ENCODE measurements at regions not wholly inside any gene's neighbourhood (a gene's known extent, or its start where the extent isn't known, plus 50 kb on each side); places are given as distances from the start of the nearest gene placed in this dataset.
A peak's percentile ranks its signal among the peaks of the same experiment; 100 is the strongest.
"Not testable (repeated sequence)": the region's sequence is repeated elsewhere in the genome, so short reads cannot be mapped to it uniquely, and the experiment has no call there.

DNA sequence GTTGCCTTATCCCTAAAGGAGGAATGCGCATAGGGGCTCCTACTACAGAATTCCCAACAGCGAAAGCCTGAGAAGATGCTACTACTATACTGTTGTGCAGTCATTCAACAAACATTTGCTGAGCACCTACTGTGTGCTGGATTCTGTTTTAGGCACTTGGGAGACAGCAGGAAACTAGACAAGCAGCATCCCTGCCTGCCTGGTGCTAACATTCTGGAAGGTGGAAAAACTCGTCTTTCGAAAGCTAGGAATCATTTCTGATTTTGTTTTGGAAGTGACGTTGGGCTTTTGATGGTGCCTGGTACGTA is 131.5 kb upstream of the NCOR2 start:
- peaks cover 23% of the 10 kb centered on the region for H3K27me3 Mint-ChIP-seq (ENCODE audit: low read depth)
- H3K27ac Mint-ChIP-seq, result no peak overlapping the region
- no peak overlapping the region for H3K4me3 Mint-ChIP-seq
- H3K4me1 Mint-ChIP-seq (ENCODE audit: low read depth), result peaks cover 7% of the 10 kb centered on the region
- H3K9me3 Mint-ChIP-seq, result no peaks in the 10 kb centered on the region
- DNase-seq (ENCODE audit: low spot score), result no peak
- no peaks in the 10 kb centered on the region for H3K36me3 Mint-ChIP-seq (ENCODE audit: low read depth)

DNA sequence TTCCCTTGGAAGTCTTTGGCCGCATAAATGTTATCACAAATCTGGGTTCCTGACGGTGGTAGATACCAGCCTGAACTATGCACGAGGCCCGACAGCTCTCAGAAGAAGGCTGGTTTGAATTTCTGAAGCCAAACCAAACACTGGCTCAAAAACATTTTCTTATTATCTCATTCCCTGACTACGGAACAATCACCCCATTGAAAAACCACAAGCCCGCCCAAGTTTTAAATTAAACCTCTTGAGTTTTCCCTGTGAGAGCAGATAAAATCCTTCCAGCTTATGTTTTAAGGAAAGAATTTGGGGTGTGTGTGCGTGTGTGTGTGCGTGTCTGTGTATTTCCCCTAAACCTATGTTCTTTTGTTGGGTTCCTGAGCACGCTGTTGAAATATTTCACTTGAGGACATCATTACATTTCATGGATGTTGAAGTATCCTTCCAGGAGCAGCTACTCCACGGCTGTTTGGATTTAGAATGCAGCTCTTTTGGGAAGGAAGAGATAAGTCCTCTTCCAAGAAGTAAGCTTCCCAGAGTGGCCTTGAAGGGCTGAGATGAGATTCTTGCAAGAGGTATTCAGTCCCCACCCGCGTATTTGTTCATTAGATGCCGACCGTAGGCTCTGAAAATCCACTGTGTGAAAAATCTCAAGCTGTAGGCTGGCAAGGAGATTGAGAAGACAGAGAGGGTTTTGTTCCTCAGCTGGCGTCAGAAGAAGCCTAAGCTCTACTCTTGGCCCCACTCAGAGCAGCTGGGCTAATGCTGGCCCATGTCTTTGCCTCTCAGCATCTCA is 131.0 kb upstream of the NCOR2 start:
- no peak for DNase-seq (ENCODE audit: low spot score)
- no peaks in the 10 kb centered on the region for H3K36me3 Mint-ChIP-seq (ENCODE audit: low read depth)
- peaks cover 23% of the 10 kb centered on the region for H3K27me3 Mint-ChIP-seq (ENCODE audit: low read depth)
- H3K27ac Mint-ChIP-seq, result no peak overlapping the region
- H3K9me3 Mint-ChIP-seq, result no peaks in the 10 kb centered on the region
- H3K4me1 Mint-ChIP-seq (ENCODE audit: low read depth), result peaks cover 7% of the 10 kb centered on the region
- H3K4me3 Mint-ChIP-seq, result no peak overlapping the region

DNA sequence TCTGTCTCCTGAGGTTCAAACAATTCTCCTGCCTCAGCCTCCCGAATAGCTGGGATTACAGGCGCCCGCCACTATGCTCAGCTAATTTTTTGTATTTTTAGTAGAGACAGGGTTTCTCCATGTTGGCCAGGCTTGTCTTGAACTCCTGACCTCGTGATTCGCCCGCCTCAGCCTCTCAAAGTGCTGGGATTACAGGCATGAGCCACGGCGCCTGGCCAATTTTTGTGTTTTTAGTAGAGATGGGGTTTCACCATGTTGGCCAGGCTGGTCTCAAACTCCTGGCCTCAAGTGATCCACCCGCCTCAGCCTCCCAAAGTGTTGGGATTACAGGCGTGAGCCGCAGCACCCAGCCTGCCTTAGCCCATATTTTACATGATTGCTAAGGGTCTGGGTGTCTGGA is 130.3 kb upstream of the NCOR2 start:
- H3K4me1 Mint-ChIP-seq (ENCODE audit: low read depth); H3K27ac Mint-ChIP-seq; H3K4me3 Mint-ChIP-seq; H3K9me3 Mint-ChIP-seq; DNase-seq (ENCODE audit: low spot score); H3K36me3 Mint-ChIP-seq (ENCODE audit: low read depth): not testable (repeated sequence)
- H3K27me3 Mint-ChIP-seq (ENCODE audit: low read depth), result peaks cover 22% of the 10 kb centered on the region

DNA sequence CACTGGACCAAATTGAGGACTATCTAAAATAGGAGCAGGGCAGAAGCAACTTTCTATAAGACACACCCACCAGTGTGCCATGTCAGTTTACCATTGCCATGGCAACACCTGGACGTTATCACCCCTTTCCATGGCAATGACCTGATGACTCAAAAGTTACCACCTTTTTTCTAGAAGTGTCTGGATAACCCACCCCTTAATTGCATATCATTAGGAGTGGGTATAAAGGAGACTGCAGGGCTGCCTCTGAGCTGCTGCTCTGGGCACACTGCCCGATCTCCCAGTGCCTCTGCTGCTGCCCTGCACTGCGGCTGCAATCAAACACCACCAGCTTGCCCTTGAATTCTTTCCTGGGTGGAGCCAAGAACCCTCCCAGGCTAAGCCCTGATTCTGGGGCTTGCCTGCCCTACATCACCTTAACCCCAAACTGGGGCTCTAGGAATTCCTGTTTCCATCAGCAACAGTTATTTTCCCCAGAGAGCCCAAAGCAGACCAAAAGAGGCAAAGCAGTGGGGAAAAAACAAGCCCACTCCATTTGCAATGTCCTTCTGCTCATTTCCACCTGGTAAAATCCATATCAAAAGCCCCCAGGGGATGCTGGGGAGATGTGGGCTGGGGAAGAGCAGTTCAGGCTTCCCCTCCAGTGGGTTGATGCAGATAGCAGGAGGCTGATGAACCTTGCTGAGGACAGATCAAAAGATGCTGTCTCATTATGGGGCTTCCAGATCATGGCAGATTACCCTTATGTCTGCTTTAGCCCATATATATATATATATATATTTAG is 129.5 kb upstream of the NCOR2 start:
- no peak for DNase-seq (ENCODE audit: low spot score)
- Mint-ChIP-seq H3K27me3 (ENCODE audit: low read depth) (peaks cover 19% of the 10 kb centered on the region), H3K9me3 (peaks cover 6% of the 10 kb centered on the region), H3K4me1 (ENCODE audit: low read depth) (peaks cover 7% of the 10 kb centered on the region), H3K27ac (no peak overlapping the region), H3K36me3 (ENCODE audit: low read depth) (no peaks in the 10 kb centered on the region), H3K4me3 (no peak overlapping the region)

DNA sequence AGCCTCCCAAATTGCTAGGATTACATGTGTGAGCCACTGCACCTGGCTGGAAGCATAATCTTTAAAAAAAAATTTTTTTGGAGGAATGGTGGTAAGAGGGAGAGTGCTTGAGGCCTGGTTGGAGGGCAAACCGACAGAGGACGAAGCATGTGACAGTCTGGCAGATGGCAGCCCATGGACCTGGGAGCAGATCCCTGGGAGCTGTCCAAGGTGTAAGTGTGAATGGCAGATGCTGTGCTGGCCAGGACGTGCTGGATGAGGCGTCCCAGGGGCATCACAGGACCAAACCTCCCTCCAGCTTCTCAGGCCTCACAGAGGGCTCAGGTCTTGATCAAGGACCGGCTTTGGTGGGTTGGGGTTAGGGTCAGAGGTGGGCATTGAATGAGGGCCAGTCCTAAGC is 128.4 kb upstream of the NCOR2 start:
- no peak for DNase-seq (ENCODE audit: low spot score)
- Mint-ChIP-seq H3K4me1 (ENCODE audit: low read depth) (peaks cover 7% of the 10 kb centered on the region), H3K36me3 (ENCODE audit: low read depth) (no peaks in the 10 kb centered on the region), H3K9me3 (peaks cover 7% of the 10 kb centered on the region), H3K27me3 (ENCODE audit: low read depth) (peaks cover 19% of the 10 kb centered on the region), H3K27ac (no peak overlapping the region), H3K4me3 (no peak overlapping the region)

DNA sequence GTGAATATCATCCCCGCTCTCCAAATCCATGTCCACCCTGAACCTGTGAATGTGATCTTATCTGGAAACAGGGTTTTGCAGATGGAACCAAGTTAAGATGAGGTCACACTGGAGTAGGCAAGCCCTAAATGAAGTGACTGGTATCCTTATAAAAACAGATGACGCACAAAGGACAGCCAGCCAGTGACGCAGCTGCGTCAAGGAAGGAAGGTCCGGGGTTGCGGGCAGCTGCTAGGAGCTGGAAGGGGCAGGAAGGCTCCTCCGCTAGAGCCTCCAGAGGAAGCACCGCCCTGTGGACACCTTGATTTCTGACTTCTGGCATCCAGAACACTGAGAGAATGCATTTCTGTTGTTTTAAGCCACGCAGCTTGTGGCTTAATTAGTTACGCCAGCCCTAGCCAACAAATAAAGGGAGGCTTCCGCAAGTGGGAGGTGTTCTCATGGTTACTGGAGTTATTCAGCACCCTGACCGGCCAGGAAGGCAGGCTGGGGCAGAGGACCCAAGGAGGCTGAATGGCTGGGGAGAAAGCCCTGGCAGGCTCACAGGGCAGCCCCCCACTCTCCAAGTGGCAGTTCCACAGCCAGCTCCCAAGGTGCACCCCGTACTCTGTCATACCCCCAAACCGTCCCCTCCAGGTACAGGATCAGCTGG is 127.6 kb upstream of the NCOR2 start:
- peaks cover 7% of the 10 kb centered on the region for H3K9me3 Mint-ChIP-seq
- no peak overlapping the region for H3K27ac Mint-ChIP-seq
- H3K27me3 Mint-ChIP-seq (ENCODE audit: low read depth), result peaks cover 16% of the 10 kb centered on the region
- DNase-seq (ENCODE audit: low spot score), result no peak
- H3K36me3 Mint-ChIP-seq (ENCODE audit: low read depth), result no peaks in the 10 kb centered on the region
- H3K4me1 Mint-ChIP-seq (ENCODE audit: low read depth), result peaks cover 7% of the 10 kb centered on the region
- no peak overlapping the region for H3K4me3 Mint-ChIP-seq

DNA sequence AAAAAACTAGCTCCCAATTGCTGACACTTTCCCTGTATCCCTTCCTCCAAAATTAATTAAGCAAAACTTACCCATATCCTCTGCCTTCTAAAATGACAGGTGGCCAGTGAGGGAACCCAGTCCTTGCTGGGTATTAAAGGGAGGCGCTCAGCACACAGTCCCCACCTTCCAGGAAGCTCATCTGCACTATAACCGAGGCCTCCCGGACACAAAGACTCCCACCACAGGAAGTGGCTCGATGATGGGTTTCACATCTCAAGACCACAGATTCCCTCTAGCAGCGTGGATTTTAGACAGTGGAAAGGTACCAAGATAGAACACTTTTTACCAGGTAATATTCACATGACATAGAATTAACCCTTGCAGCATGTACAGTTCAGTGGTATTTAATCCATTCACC is 126.8 kb upstream of the NCOR2 start:
- Mint-ChIP-seq H3K36me3 (ENCODE audit: low read depth) (no peaks in the 10 kb centered on the region), H3K27me3 (ENCODE audit: low read depth) (peaks cover 12% of the 10 kb centered on the region), H3K27ac (no peak overlapping the region), H3K9me3 (peaks cover 7% of the 10 kb centered on the region), H3K4me3 (peak overlapping the region; percentile 11), H3K4me1 (ENCODE audit: low read depth) (peaks cover 7% of the 10 kb centered on the region)
- peak; percentile 28 for DNase-seq (ENCODE audit: low spot score)

DNA sequence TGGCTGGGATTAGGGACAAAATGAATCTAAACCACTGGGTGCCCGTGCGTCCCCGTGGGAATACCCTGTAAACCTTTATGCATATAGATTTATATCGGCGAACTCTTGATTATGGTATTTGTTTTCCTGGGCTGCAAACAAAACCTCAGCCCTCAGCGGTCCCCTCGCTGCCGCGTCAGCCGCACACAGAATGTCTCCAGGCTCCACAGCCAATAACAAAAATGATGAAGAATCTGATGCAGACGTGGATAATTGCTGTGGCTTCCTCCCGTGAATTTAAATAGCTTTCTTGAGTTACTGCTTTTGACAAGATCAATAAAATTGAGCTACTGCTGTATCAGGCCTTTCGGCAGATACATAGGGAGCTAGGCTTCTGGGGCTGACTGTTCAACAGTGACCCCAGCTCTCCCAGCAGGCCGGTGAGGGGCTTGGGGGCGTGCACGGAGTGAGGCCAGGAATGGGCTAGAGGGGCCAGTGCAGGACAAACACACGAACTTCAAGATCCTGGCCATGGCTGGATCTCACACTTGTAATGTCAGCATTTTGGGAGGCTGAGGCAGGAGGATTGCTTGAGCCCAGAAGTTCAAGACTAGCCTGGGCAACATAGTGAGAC is 125.8 kb upstream of the NCOR2 start:
- H3K36me3 Mint-ChIP-seq (ENCODE audit: low read depth), result peaks cover 1% of the 10 kb centered on the region
- no peak for DNase-seq (ENCODE audit: low spot score)
- H3K27ac Mint-ChIP-seq, result no peak overlapping the region
- no peak overlapping the region for H3K4me3 Mint-ChIP-seq
- peaks cover 13% of the 10 kb centered on the region for H3K4me1 Mint-ChIP-seq (ENCODE audit: low read depth)
- H3K9me3 Mint-ChIP-seq, result peaks cover 7% of the 10 kb centered on the region
- H3K27me3 Mint-ChIP-seq (ENCODE audit: low read depth), result peaks cover 5% of the 10 kb centered on the region

DNA sequence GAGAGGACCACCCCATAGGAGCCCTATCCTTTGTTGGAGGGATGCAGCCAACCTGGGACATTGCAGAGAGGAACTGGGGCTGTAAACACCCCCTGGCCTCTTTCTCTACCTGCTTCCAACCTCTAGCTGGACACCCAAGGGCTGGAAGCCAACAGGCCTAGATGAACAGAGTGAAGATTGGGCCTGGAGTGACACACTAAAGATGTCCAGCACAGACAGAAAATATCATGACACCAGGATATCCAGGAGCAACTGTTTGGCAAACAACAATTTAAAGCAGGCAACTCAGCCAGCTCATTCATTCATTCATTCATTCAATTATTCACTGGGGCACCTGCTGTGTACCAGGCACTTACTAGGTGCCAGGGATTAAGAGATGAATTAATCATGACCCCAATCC is 125.0 kb upstream of the NCOR2 start:
- no peak for DNase-seq (ENCODE audit: low spot score)
- Mint-ChIP-seq H3K27ac (no peak overlapping the region), H3K9me3 (peaks cover 7% of the 10 kb centered on the region), H3K4me1 (ENCODE audit: low read depth) (peaks cover 18% of the 10 kb centered on the region), H3K27me3 (ENCODE audit: low read depth) (peaks cover 2% of the 10 kb centered on the region), H3K4me3 (no peak overlapping the region), H3K36me3 (ENCODE audit: low read depth) (peaks cover 1% of the 10 kb centered on the region)

DNA sequence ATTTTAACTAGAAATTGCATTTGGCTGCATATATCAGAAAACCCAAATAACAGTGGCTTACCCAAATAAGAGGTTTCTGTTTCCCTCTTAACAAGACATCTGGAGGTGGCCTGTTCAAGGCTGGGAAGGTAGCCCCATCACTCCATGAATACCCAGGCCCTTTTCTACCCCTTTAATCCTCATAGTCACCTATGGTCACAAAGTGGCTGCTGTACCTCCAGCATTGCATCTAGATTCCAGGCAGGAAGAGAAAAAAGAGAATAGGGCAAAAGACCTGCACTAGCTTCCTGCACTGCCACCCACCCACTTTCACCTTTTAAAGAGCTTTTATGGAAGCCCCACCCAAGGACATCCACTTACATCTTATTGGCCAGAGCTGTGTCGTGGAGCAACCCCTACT is 124.0 kb upstream of the NCOR2 start:
- H3K9me3 Mint-ChIP-seq, result peaks cover 7% of the 10 kb centered on the region
- peaks cover 24% of the 10 kb centered on the region for H3K4me1 Mint-ChIP-seq (ENCODE audit: low read depth)
- peaks cover 2% of the 10 kb centered on the region for H3K27me3 Mint-ChIP-seq (ENCODE audit: low read depth)
- no peak overlapping the region for H3K4me3 Mint-ChIP-seq
- no peak for DNase-seq (ENCODE audit: low spot score)
- H3K36me3 Mint-ChIP-seq (ENCODE audit: low read depth), result peaks cover 1% of the 10 kb centered on the region
- no peak overlapping the region for H3K27ac Mint-ChIP-seq

DNA sequence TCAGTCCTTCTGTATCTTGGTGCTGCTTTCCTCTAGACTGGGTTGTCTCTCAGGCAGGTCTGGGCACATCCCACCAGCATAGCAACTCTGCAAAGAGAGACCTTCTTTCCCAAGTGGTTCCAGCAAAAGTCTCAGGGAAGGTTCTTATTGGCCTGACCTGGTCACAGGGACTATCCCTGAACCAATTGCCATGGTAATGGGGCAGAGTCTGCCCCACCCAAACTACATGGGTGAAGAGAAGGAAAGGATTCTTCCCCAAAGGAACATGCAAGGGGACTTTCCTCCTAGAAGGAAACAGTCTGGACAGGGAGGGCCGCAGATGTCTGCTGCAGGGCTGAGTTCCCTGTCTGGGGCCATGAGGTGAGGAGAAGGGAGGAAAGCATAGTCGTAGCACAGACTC is 122.2 kb upstream of the NCOR2 start:
- H3K4me3 Mint-ChIP-seq, result no peak overlapping the region
- H3K4me1 Mint-ChIP-seq (ENCODE audit: low read depth), result peaks cover 34% of the 10 kb centered on the region
- DNase-seq (ENCODE audit: low spot score), result no peak
- H3K36me3 Mint-ChIP-seq (ENCODE audit: low read depth), result peaks cover 1% of the 10 kb centered on the region
- H3K9me3 Mint-ChIP-seq, result peaks cover 7% of the 10 kb centered on the region
- H3K27me3 Mint-ChIP-seq (ENCODE audit: low read depth), result no peaks in the 10 kb centered on the region
- no peak overlapping the region for H3K27ac Mint-ChIP-seq

DNA sequence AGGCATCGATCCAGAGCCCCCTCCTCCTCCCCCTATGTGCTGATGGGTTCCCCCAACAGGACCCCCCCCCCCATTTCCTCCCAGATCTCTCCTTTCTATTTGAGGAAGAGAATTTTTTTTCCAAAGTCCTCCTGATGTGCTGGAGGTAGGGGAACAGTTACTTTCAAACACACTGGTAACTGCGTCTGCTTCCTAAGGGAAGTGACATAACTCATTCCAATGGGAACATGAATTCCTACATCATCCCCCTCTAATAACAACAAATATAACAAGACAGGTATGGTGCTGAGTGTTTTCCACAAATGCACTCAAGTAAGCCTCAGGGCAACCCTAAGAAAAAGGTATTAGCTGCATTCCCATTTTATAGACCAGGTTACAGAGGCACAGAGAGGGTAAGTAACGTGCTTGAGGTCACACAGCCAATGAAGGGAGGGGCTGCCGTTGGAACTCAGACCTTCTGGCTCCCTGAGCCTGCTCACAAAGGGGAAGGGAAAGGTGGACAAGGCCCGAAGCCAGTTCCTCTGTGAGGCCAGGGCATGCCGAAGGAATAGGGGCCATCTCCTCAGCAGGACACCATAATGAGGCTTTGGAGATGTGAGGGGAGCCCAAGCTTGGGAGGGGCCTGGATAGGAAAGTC is 121.1 kb upstream of the NCOR2 start:
- H3K9me3 Mint-ChIP-seq, result peaks cover 7% of the 10 kb centered on the region
- no peaks in the 10 kb centered on the region for H3K27me3 Mint-ChIP-seq (ENCODE audit: low read depth)
- H3K36me3 Mint-ChIP-seq (ENCODE audit: low read depth), result peaks cover 1% of the 10 kb centered on the region
- H3K4me1 Mint-ChIP-seq (ENCODE audit: low read depth), result peaks cover 31% of the 10 kb centered on the region
- no peak for DNase-seq (ENCODE audit: low spot score)
- H3K27ac Mint-ChIP-seq, result no peak overlapping the region
- H3K4me3 Mint-ChIP-seq, result no peak overlapping the region

DNA sequence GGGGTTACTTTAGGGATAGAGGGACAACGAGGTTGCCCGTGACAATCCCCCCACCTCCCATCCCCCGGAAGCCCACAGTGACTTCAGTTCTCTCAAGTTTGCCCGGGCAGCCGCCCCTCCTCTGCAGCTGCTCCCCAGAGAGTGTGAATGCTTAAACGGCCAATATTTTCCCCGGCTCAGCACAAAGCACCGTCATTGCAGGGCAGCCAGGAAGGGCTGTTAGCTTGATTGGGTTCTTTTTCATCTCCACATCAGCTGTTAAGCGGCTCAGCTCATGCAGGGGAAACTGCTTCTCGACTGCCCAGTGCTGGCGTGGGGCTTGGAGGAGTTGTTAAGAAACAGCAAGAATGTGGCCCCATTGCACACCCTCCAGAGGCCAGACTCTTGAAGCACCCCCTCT is 120.5 kb upstream of the NCOR2 start:
- Mint-ChIP-seq H3K4me3 (peak overlapping the region; percentile 31), H3K36me3 (ENCODE audit: low read depth) (peaks cover 1% of the 10 kb centered on the region), H3K27me3 (ENCODE audit: low read depth) (no peaks in the 10 kb centered on the region), H3K4me1 (ENCODE audit: low read depth) (peaks cover 34% of the 10 kb centered on the region), H3K27ac (peak overlapping the region; percentile 64), H3K9me3 (peaks cover 7% of the 10 kb centered on the region)
- DNase-seq (ENCODE audit: low spot score), result peak; percentile 8

Data from T-helper 2 cell treated with Interferon-gamma antibody and Interleukin-4, amounts not matched to agents 5 μg/mL and 100 μg/mL, for 36 hours (primary cell).